ENCODE measurements at regions not wholly inside any gene's neighbourhood (a gene's known extent, or its start where the extent isn't known, plus 50 kb on each side); places are given as distances from the start of the nearest gene placed in this dataset.

DNA sequence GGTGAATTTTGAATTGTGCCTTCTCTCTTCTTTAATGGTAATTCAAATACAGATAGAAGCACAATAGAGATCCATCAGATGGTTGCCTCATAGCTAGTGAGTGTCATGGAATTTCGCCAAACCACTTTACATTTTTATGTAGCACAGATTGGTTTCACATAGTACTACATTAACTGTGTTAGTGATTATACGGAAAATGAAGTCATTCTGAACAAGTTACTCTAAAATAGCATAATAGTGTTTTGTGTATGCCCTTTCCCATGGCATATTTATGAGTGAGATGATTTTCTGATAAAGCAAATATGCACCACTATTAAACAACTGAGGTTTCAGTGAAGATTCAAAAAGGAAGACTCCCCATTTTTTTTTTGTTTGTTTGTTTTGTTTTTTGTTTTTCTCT is 1623.5 kb downstream of the PCDH9 start:
- Histone ChIP-seq H3F3A (replicated peaks; ENCODE audit: low read depth) (no peaks in the 10 kb centered on the region), H3K4me1 (ENCODE audit: insufficient read depth) (no peaks in the 10 kb centered on the region), H3K27ac (ENCODE audit: low read depth) (no peak overlapping the region), H3K36me3 (ENCODE audit: insufficient read depth) (no peaks in the 10 kb centered on the region), H3K79me2 (replicated peaks; ENCODE audit: insufficient read depth) (no peaks in the 10 kb centered on the region), H2AFZ (no peak overlapping the region), H3K27me3 (ENCODE audit: insufficient read depth) (no peaks in the 10 kb centered on the region), H3K9me2 (ENCODE audit: insufficient read depth) (no peaks in the 10 kb centered on the region), H3K4me2 (no peak overlapping the region), H3K4me3 (no peak overlapping the region), H4K20me1 (replicated peaks; ENCODE audit: insufficient read depth) (no peaks in the 10 kb centered on the region)
- peaks cover 3% of the 10 kb centered on the region; the same call in 2 of the 3 replicates for H3K9me3 Mint-ChIP-seq
- TF ChIP-seq STAT1 (IDR thresholded peaks at IDR 0.05; ENCODE audit: unreplicated experiment) (no peak), JUNB (IDR thresholded peaks at IDR 0.05; ENCODE audit: unreplicated experiment) (no peak), CREB1 (CRISPR knock-in tag; IDR thresholded peaks at IDR 0.05; ENCODE audit: low read depth) (no peak), ZNF114 (CRISPR knock-in tag; IDR thresholded peaks at IDR 0.05) (no peak), ZNF331 (CRISPR knock-in tag; IDR thresholded peaks at IDR 0.05; ENCODE audit: low read depth) (no peak), POLR2AphosphoS5 (IDR thresholded peaks at IDR 0.05; ENCODE audit: low read depth) (no peak), NANOG (IDR thresholded peaks at IDR 0.05; ENCODE audit: borderline replicate concordance) (no peak)
- TF ChIP-seq, protein P1, sequence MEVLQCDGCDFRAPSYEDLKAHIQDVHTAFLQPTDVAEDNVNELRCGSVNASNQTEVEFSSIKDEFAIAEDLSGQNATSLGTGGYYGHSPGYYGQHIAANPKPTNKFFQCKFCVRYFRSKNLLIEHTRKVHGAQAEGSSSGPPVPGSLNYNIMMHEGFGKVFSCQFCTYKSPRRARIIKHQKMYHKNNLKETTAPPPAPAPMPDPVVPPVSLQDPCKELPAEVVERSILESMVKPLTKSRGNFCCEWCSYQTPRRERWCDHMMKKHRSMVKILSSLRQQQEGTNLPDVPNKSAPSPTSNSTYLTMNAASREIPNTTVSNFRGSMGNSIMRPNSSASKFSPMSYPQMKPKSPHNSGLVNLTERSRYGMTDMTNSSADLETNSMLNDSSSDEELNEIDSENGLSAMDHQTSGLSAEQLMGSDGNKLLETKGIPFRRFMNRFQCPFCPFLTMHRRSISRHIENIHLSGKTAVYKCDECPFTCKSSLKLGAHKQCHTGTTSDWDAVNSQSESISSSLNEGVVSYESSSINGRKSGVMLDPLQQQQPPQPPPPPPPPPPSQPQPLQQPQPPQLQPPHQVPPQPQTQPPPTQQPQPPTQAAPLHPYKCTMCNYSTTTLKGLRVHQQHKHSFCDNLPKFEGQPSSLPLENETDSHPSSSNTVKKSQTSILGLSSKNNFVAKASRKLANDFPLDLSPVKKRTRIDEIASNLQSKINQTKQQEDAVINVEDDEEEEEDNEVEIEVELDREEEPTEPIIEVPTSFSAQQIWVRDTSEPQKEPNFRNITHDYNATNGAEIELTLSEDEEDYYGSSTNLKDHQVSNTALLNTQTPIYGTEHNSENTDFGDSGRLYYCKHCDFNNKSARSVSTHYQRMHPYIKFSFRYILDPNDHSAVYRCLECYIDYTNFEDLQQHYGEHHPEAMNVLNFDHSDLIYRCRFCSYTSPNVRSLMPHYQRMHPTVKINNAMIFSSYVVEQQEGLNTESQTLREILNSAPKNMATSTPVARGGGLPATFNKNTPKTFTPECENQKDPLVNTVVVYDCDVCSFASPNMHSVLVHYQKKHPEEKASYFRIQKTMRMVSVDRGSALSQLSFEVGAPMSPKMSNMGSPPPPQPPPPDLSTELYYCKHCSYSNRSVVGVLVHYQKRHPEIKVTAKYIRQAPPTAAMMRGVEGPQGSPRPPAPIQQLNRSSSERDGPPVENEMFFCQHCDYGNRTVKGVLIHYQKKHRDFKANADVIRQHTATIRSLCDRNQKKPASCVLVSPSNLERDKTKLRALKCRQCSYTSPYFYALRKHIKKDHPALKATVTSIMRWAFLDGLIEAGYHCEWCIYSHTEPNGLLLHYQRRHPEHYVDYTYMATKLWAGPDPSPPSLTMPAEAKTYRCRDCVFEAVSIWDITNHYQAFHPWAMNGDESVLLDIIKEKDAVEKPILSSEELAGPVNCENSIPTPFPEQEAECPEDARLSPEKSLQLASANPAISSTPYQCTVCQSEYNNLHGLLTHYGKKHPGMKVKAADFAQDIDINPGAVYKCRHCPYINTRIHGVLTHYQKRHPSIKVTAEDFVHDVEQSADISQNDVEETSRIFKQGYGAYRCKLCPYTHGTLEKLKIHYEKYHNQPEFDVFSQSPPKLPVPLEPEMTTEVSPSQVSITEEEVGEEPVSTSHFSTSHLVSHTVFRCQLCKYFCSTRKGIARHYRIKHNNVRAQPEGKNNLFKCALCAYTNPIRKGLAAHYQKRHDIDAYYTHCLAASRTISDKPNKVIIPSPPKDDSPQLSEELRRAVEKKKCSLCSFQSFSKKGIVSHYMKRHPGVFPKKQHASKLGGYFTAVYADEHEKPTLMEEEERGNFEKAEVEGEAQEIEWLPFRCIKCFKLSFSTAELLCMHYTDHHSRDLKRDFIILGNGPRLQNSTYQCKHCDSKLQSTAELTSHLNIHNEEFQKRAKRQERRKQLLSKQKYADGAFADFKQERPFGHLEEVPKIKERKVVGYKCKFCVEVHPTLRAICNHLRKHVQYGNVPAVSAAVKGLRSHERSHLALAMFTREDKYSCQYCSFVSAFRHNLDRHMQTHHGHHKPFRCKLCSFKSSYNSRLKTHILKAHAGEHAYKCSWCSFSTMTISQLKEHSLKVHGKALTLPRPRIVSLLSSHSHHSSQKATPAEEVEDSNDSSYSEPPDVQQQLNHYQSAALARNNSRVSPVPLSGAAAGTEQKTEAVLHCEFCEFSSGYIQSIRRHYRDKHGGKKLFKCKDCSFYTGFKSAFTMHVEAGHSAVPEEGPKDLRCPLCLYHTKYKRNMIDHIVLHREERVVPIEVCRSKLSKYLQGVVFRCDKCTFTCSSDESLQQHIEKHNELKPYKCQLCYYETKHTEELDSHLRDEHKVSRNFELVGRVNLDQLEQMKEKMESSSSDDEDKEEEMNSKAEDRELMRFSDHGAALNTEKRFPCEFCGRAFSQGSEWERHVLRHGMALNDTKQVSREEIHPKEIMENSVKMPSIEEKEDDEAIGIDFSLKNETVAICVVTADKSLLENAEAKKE (CRISPR knock-in tag; IDR thresholded peaks at IDR 0.05): no peak
- TF ChIP-seq, protein P2, sequence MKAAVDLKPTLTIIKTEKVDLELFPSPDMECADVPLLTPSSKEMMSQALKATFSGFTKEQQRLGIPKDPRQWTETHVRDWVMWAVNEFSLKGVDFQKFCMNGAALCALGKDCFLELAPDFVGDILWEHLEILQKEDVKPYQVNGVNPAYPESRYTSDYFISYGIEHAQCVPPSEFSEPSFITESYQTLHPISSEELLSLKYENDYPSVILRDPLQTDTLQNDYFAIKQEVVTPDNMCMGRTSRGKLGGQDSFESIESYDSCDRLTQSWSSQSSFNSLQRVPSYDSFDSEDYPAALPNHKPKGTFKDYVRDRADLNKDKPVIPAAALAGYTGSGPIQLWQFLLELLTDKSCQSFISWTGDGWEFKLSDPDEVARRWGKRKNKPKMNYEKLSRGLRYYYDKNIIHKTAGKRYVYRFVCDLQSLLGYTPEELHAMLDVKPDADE (IDR thresholded peaks at IDR 0.05): no peak
- TF ChIP-seq, protein P3, sequence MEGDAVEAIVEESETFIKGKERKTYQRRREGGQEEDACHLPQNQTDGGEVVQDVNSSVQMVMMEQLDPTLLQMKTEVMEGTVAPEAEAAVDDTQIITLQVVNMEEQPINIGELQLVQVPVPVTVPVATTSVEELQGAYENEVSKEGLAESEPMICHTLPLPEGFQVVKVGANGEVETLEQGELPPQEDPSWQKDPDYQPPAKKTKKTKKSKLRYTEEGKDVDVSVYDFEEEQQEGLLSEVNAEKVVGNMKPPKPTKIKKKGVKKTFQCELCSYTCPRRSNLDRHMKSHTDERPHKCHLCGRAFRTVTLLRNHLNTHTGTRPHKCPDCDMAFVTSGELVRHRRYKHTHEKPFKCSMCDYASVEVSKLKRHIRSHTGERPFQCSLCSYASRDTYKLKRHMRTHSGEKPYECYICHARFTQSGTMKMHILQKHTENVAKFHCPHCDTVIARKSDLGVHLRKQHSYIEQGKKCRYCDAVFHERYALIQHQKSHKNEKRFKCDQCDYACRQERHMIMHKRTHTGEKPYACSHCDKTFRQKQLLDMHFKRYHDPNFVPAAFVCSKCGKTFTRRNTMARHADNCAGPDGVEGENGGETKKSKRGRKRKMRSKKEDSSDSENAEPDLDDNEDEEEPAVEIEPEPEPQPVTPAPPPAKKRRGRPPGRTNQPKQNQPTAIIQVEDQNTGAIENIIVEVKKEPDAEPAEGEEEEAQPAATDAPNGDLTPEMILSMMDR (conservative IDR thresholded peaks at IDR 0.05; ENCODE audit: low read depth in 2 of 2): no peak
- H3K27me3 Mint-ChIP-seq (ENCODE audit: insufficient read depth, low read depth, poor library complexity): peaks cover 2% of the 10 kb centered on the region
- H3K4me1 Mint-ChIP-seq: peaks cover 3% of the 10 kb centered on the region; the same call in 2 of the 3 replicates
- DNase-seq (ENCODE audit: low spot score) (no peak), ATAC-seq (no peak)
- peaks cover 3% of the 10 kb centered on the region; the same call in 1 of the 3 replicates for H3K36me3 Mint-ChIP-seq (ENCODE audit: low read depth)
- H3K4me3 Mint-ChIP-seq: no peak overlapping the region
- no peak overlapping the region for H3K27ac Mint-ChIP-seq

Measured in GM23338 (cell line).